Astrocyte of the cerebellum (primary cell): ENCODE measurements at regions not wholly inside any gene's neighbourhood (a gene's known extent, or its start where the extent isn't known, plus 50 kb on each side); places are given as distances from the start of the nearest gene placed in this dataset.

Source experiments
- DNase-seq: peaks from one replicate; pipeline ENCODE4 v3.0.0-alpha.2; 2011; ENCODE audit warnings: low read depth
- H3K4me3 ChIP-seq: 2 replicates; pipeline ENCODE4 v1.5.1; 2011; ENCODE audit warnings: mild to moderate bottlenecking, low read depth, low read length, moderate library complexity
- CTCF ChIP-seq: IDR thresholded peaks from 2 replicates; pipeline ENCODE4 v1.5.1; 2012; ENCODE audit warnings: low read length, low read depth, moderate library complexity, mild to moderate bottlenecking; ENCODE audit errors: missing control alignments
- in situ Hi-C: cut with HindIII; loops from 2 replicates; pipeline ENCODE4 v1.10.0; 2017; ENCODE audit warnings: low sequenced_read_pairs

GRCh38 chr10:94059178-94059883, 65.6 kb downstream of the PLCE1 start:
- TF ChIP-seq CTCF: no peak
- no peak overlapping the region for H3K4me3 ChIP-seq
- no peak for DNase-seq
- in situ Hi-C loops: no loop called here

GRCh38 chr10:94061026-94061425, 67.3 kb downstream of the PLCE1 start:
- TF ChIP-seq CTCF: no peak
- DNase-seq: no peak
- no peak overlapping the region for H3K4me3 ChIP-seq
- in situ Hi-C loops: no loop called here

- H3K4me3 ChIP-seq: no peak overlapping the region
- no peak for DNase-seq
- in situ Hi-C loops: no loop called here
- no peak for TF ChIP-seq CTCF
These were observed 68.9 kb downstream of the PLCE1 start for GRCh38 chr10:94062611-94063010.

GRCh38 chr10:94065362-94065761, 71.6 kb downstream of the PLCE1 start:
- in situ Hi-C loops: no loop called here
- no peak for TF ChIP-seq CTCF
- DNase-seq: no peak
- H3K4me3 ChIP-seq: no peak overlapping the region

GRCh38 chr10:94065787-94066186, 72.1 kb downstream of the PLCE1 start:
- DNase-seq: no peak
- no peak overlapping the region for H3K4me3 ChIP-seq
- in situ Hi-C loops: no loop called here
- no peak for TF ChIP-seq CTCF

- TF ChIP-seq CTCF: no peak
- in situ Hi-C loops: no loop called here
- no peak for DNase-seq
- no peak overlapping the region for H3K4me3 ChIP-seq
These were observed 72.7 kb downstream of the PLCE1 start for GRCh38 chr10:94066411-94066810.
